CD4-positive, alpha-beta T cell treated with Interleukin-15 for 4 hours (primary cell): ENCODE measurements at regions not wholly inside any gene's neighbourhood (a gene's known extent, or its start where the extent isn't known, plus 50 kb on each side); places are given as distances from the start of the nearest gene placed in this dataset.
"Not testable (repeated sequence)": the region's sequence is repeated elsewhere in the genome, so short reads cannot be mapped to it uniquely, and the experiment has no call there.

Experiments
- DNase-seq: peaks from one replicate; pipeline ENCODE4 v3.0.0-alpha.2; 2020; ENCODE audit warnings: low spot score

DNA sequence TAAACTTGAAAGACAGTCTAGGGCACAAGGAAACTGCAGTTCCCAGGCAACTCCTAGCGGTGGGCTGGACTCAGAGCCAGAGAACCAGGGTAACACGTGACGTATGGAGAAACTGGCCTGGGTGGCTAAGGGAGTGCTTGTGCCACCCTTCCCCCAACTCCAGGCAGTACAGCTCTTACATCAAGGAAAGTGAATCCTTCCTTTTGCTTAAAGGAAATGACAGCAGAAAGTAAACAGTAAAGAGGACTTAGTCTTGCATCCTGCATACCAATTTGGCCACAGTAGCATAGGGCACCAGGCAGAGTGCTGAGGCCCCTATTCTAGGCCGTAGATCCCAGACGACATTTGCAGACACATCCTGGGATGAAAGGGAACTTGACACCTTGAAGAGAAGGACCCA lies 322.8 kb downstream of the CD109 start:
- DNase-seq, result no peak

DNA sequence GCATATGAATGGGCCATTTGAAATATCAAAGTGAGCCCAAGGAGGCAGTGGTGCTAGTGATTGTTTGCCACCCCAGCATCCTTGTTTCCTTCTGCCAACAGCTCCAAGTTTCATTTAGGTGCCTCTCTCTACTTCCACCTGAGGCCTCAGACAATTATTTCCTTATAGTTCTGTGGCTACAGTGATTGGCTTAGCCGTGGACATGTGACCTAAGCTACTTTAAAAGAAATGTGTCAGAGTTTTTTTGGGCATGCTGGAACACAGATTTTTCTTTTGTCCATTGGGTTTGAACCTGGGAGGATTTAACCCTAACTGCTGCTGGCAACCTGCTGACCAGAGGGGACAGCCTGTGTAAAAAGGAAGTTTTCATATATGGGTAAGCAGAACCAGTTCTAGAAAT lies 319.4 kb downstream of the CD109 start:
- no peak for DNase-seq

DNA sequence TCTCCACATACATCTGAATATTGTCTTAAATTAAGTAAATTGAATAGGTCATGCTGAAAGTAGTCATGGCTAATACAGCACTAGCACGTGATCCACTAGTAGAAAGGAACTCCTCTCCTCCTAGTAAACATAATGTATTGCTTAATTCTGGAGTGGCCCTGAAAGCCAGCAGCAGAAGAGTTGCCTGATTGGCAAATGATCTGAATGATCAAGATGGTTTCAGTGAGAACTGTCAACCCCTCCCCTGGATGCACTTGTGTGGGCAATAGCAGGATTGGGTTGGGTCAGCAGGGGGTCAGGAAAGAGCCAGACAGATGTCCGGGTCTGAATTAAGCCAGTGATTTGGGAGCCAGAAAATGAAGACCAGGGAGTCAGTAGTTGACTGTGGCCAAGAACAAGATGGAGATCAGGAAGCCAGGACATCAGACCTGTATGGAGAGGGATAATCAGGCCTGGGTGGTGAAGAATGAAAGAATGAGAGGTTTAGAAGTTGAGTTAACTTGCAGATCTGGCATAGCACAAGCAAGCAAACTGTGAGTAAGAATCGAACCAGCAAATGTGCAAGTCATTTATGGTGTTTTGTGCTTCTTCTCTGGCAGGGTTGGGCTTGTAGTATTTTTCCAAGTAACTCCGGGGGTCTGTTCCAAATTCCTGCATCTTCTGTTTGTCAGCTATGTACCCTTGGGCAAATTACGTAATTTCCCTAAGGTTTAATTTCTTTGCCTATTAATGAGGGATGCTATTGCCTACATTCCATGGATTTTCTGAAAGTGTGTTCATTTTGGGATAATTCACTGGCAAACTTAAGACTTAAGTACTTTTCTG lies 304.9 kb downstream of the CD109 start:
- DNase-seq, result no peak

DNA sequence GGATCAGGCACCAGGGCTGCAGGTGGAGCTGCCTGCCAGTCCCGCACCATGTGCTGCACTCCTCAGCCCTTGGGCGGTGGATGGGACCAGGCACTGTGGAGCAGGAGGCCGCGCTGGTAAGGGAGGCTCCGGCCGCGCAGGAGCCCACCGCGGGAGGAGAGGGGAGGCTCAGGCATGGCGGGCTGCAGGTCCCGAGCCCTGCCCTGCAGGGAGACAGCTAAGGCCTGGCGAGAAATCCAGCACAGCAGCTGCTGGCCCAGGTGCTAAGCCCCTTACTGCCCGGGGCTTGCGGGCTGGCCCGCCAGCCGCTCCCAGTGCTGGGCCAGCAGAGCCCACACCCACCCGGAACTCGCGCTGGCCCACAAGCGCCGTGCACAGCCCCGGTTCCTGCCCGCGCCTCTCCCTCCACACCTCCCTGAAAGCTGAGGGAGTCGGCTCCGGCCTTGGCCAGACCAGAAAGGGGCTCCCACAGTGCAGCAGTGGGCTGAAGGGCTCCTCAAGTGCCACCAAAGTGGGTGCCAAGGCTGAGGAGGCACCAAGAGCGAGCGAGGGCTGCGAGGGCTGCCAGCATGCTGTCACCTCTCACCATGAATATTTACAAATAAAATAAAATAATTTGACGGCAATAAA lies 294.7 kb downstream of the CD109 start:
- DNase-seq, result not testable (repeated sequence)

DNA sequence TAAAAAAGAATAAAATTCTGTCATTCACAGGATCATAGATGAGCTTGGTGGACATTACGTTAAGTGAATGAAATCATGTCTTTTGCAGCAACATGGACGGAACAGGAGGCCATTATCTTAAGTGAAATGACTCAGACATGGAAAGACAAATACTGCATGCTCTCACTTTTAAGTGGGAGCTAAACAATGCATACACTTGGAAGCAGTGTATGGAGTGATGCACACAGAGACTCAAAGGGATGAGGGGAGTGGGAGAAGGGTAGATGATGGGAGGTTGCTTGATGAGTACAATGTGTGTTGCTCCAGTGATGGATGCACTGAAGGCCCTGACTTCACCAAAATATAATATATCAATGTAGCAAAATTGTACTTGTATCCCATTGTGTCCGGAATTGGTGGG lies 293.4 kb downstream of the CD109 start:
- DNase-seq, result no peak

DNA sequence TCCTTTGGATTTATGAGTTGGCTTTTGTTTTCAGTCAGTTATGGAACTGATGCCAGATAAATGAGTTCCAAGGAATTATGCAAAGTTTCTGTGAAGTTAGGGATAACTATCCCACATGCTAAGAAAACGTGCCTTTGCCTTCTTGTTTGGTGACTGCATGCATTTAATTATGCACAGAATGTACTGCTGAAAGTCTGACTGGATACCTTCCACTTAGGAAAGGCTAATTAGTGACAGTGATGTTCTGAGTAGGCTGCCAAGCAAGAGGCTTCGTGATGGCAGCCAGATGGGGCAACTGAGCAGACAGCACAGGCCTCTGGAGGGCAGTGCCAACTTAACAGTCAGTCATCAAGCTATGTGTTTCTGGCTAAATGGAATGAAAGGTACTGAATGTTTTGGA lies 289.9 kb downstream of the CD109 start:
- DNase-seq, result no peak

DNA sequence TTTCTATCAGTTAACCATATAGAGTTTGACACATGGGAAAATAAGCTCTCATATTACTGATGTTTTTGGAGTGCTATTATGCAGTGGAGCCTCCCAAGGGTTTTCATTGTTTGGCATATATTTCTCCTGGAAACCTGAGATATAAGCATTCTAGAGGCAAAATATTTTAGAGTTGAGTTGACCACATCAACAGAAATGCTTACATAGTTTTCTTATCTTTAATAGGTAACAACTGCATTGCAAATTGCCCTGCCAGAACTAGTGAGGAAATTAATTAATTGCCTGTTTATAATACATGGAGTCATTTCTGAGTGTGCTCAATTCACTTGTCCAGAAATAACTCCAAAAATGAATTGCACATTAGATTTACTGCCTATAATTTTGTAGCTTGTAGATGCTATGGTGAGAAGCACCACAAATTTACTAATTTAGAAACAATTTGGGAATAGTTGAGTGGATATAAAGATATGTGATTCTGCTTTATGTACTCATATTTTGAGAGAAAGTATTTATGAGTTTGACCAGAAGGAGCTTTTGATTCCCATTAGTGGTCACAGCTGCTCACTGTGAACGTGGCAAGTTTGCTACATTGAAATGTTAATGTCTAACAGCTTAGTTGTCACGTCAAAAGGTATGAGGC lies 288.7 kb downstream of the CD109 start:
- DNase-seq, result no peak

DNA sequence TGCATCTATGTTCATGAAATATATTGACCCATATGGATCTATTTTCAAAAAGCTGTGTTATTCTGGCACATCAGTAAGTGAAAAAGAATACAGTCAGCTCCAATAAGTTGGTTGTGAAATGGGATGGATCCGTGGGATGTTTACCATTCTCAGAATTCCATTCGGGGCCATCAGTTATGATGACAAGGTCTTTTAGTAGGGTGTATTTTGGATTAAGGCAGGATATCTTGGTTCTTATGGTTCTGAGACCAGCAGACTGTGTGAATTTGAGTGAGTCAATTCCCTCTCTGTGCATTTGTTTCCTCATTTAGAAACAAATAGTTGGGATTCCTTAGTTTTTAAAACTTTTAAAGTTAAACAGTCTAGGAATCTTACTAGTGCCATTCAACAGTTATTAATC lies 287.4 kb downstream of the CD109 start:
- no peak for DNase-seq

DNA sequence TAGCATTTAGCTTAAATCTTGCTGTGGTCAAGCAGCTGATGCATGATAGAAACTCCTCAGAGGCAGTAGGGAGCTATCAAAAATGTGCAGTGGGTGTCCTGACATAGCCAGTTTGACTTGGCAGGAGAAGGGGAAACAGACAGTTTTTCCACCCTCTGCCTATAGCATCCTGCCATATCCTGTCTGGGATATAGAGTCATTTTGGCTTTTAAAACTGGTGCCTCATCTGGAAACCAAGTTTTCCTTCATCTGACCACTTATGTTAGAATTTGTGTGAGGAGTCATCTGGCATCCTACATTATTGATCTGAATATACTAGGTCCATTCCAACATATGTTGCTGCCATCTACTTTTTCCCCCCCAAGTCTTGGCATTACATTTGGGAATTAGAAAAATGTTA lies 284.1 kb downstream of the CD109 start:
- no peak for DNase-seq

DNA sequence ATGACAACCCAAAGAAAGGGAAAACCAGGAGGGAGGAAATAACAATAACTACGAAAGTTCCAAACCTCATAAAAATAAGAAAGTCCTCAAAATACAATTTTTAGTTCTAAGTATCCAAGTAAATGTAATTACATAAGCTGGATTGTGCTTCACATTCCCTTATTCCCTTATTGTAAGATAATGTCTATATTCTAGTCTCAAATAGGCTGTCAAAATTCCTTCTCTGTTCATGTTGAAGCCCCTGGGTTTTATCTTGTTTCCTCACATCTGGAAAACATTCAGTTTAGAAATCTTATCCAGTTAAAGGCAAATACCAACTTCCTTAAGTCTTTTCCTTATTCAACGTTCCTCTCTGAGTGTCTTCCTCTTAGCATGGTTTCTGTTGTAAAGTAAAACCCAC lies 282.3 kb downstream of the CD109 start:
- DNase-seq, result no peak

DNA sequence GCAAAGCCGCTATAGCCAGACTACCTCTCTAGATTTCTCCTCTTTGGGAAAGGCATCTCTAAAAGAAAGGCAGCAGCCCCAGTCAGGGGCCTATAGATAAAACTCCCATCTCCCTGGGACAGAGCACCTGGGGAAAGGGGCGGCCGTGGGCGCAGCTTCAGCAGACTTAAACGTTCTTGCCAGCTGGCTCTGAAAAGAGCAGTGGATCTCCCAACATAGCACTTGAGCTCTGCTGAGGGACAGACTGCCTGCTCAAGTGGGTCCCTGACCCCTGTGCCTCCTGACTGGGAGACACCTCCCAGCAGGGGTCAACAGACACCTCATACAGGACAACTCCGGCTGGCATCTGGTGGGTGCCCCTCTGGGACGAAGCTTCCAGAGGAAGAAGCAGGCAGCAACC lies 276.5 kb downstream of the CD109 start:
- DNase-seq, result not testable (repeated sequence)

DNA sequence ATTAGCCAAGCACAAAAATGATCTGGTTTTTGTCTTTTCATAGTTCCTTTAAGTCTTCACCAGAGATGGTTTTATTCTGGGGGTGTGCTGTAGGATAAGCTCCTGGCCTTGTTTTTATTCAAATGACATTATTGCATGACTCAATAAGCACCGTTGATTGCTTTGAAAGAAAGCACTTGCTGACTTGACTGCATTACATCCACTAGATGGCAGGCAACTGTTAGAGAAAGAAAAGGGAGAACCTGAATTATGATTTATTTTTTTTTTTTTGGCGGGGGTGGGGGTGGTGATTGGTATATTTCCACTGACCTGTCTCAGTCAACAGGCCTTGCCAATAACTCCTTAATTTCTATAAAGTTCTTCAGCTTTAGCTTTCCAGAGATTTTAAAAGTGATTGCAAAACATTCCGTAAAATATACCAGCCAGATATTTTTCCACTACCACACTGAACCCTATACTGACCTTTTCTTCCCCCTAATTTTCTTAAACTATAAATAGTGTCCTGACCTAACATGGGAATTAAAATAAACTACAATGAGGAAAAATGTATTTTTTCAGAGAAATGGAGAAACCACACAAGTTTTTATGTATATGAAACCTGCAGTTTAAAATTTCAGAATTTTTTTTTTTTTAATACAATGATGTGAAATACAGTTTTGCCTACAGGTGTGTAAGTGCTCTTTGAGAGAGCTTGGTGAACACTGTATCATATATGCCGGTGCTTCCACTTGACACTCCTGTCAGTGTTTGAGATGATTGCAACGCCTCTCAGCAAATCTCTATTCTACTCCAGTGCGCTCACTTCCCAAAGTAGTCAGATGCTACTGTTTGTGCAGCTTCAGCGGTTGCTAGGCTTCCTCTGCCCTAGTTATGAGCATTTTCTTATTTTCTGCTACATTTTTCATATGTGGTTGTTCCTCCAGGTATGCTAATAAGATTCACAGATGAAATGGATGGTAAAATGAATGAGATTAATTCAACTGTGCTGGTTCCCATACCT lies 274.3 kb downstream of the CD109 start:
- DNase-seq, result no peak

DNA sequence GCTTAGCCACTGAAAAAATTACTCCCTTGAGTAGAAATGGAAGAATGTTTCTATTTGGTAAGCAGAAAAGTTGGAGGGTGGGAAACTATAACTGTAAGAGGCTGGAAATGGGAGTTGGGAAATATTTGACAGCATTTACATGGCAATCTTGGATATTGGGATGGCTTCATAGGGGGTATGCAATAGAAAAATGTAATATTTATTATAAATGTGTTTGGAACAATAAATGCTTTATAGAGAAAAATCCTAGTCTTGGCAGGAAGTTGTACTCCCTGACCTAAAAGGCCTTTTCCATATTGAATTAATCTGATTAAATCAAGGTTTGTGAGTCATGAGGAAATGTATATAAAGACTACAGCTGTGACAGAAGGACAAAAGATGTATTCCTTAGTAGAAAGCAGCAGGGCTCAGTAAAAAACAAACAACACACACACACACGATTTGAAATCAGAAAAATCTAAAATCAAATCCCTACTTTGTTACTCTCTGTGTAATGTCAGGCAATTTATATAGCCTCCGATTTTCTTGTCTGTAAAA lies 272.3 kb downstream of the CD109 start:
- DNase-seq, result no peak

DNA sequence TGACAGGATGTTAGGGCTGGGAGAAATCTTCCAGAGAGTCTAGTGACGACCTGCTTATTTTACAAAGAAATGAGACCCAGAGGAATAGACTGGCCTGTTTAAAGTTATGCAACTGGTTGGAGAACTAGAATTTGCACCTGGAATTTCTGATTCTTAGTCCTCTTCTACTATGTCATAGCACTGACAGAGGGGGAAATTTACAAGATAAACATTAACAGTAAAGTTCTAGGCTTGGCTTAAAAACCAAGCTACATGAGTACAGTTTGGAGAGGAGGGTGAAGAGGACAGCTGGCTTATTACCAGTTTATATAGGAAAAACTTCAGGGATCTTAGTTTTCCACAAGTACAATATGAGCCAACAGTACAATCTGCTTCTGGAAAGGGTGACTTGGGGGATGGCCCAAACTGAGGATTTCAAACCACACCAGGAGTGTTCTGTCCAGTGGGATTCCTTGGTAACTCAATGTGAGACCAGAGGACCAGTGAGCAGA lies 269.6 kb downstream of the CD109 start:
- DNase-seq, result no peak

DNA sequence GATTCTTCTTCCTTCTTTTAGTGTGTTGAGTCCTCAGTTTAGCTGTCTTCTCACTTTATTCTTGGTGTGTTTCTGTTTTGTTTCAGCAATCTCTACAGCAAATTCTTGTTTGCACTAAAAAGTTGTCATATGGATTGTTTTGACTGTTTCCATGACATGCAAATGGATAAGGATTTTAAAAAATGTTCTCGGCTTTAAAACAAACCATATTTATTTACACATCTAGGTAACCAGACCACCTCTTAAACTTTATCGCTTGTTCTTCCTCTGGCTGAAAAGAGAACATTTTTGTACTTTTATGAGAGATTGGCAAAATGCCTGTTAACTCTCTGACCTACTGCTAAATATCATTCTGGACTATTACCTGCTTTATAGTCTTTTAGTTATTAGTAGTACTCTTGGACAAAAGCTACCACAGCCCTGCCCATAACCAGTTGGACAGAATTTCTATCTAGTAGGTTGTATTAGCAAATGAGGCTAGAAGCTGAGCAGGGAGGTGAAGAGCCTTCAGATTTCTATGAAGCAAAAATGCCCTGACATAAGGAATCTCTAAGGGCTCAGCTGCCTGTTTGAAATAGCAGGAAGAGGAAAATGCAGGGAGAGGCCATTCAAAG lies 268.3 kb downstream of the CD109 start:
- DNase-seq, result no peak

DNA sequence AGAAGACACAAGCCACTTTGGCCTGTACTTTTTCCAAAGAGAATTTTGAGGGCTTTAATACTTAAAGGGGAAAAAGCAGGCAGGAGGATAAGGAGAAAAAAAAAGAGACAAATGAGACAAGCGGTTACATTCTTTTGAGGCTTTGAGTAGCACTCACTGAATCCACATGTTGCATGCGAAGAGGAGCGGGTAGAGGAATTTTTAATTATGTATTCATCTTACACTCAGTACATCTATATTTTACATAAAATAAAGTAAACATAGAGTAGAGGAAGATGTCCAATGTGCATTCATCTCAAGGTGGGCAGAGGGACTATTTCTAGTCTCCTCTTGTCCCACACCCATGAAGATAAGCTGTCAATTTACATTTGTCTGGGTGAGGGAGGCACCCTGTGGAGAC lies 266.9 kb downstream of the CD109 start:
- no peak for DNase-seq

DNA sequence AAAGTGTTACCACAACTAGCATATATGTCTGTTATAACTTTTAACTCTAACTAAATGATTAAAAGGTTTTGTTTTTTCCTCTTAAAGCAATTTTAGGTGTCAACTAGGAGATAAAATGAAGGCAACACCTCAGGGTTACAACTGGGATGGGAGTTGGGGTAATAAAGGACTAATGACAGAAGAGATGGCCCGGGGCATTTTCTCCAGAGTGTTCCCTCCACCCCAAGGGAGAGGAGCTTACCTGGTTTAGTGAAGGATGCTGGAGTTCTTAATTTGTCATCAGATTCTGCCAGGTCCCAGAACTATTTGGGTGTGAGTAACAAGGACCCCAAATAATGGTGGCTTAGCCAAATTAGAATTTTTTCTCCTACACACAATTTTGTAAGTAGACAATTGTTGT lies 260.3 kb downstream of the CD109 start:
- DNase-seq, result no peak

DNA sequence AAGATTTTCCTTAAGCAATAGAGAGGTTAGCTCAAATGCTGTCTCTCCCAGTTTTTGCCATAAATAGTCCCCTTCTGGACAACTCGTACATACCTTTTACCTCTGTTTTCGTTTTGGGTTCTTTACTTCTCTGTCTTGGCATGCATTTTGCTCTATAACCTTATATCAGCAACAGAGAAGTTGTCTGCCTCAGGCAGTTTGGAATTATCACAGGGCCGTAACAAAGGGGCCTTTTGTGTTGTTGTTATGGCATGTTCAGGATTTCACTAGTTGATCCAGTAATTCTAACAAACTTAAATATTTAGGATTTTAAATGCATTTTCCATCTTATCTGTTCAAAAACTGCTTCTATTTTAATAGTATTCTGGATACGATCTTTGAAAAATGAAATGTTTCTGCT lies 259.8 kb downstream of the CD109 start:
- no peak for DNase-seq

DNA sequence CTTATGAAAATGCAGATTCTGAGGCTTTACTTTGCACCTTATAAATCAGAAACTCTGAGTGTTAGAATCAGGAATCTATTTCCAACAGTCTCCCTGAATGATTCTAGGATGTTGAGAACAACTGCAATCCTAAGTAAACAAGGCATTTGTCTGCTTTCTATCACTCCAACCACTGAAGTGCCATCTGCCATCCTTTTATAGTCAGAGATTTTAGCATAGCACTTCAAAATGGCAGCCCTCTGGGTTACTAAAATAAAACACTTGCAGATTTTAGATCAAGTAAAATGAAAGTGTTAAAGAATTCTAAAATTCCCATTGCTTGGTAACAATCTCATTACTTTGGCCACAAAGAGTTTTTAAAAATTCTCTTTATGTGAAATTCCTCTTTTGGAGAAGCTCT lies 258.9 kb downstream of the CD109 start:
- no peak for DNase-seq

DNA sequence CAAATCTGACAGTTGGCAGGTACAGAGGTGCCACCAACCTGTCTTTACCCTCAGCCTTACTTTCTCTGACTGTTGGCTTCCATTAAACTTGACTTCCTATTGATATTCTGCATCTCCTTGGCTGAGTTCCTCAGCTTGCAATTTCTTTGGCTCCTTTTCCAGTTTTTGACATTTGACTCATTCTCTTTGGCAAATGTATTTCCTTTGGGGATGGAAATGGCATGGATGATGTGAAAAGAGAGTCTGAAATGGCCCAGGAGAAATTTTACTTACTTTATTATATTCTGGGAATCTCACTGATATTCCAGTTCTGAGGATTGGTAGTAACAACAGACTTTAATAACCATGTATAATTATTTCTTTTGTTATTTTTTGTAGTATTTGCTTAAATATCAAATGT lies 255.2 kb downstream of the CD109 start:
- no peak for DNase-seq

DNA sequence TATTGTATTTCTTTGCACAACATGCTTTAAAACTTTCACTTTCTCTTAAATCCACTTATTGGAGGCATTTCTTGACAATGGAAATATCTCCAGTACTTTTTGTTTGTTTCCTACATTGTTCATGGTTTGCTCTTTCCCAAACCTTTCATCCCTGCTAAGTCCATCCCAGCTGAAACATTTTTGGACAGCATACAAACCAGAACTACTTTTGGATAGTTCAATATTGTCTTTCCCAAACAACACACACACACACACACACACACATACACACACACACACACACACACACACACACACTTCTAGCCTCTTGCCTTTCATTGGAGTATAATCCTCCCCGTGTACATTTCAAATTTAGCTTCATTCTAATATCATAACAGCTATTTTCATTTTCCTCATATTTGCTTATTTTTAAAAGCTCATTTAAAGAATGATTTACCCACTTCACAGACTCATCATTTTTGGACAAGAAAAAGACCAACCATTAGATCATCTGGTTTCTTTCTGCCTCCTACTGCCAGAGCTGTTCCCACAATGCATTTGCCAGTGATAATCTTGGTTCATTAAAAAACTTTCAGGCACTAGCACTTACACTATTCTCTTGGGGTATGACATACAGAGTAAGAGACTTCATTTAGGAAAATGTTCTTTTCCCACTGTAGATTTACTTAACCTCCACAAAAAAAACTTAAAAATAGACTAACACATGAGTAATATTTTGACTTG lies 248.1 kb downstream of the CD109 start:
- DNase-seq, result no peak
